ENCODE measurements at regions not wholly inside any gene's neighbourhood (a gene's known extent, or its start where the extent isn't known, plus 50 kb on each side); places are given as distances from the start of the nearest gene placed in this dataset.

GRCh38 chr18:40630496-40630895 is 1324.5 kb upstream of the PIK3C3 start:
- DNase-seq, result no peak
- Histone ChIP-seq H3K9me3 (no peaks in the 10 kb centered on the region), H3K4me3 (no peak overlapping the region), H3K27ac (no peak overlapping the region), H3K27me3 (no peaks in the 10 kb centered on the region), H3K4me1 (no peaks in the 10 kb centered on the region), H3K36me3 (no peaks in the 10 kb centered on the region)
- intact Hi-C loops (cut with DNase I; ENCODE audit: low total_unique reads), result no loop called here
- in situ Hi-C loops (cut with MboI; ENCODE audit: low pct_ligation_motif_present in 1 of 4, low pct_unique_long_range_greater_than_20kb in 1 of 4, low sequenced_read_pairs in 3 of 4), result no loop called here
- no peak for TF ChIP-seq EP300 (IDR thresholded peaks at IDR 0.05; ENCODE audit: low read depth)
- no peak for TF ChIP-seq POLR2AphosphoS5 (IDR thresholded peaks at IDR 0.05)
- no peak for TF ChIP-seq CTCF (IDR thresholded peaks at IDR 0.05)
- no peak for TF ChIP-seq POLR2A (IDR thresholded peaks at IDR 0.05)
- 76 to 100% methylated on average over 1 of the region's 1 CpG for WGBS, 2 donors (ENCODE audit: low coverage in 1 of 2)

DNA sequence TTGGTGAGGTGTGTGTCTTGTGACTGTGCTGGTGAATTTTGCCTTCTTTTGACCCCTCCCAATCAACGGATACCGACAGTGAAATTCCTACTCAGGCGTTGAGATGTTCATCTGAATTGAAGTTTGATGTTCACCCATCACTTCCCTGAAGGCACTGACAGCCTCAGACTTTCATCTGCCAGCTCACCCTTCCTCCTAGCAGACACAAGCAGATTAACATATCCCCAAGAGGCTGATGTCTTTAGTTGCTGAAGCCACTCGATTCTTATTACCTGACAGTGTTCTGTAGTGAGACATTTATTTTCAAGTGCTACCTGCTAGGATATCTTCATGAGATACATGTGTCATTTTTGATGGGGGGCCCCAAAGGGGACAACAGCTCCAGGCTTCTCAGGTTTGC is 1330.1 kb upstream of the PIK3C3 start:
- intact Hi-C loops (cut with DNase I; ENCODE audit: low total_unique reads) (no loop called here), in situ Hi-C loops (cut with MboI; ENCODE audit: low pct_ligation_motif_present in 1 of 4, low pct_unique_long_range_greater_than_20kb in 1 of 4, low sequenced_read_pairs in 3 of 4) (no loop called here)
- no peak for TF ChIP-seq POLR2A (IDR thresholded peaks at IDR 0.05)
- no peak for TF ChIP-seq POLR2AphosphoS5 (IDR thresholded peaks at IDR 0.05)
- TF ChIP-seq EP300 (IDR thresholded peaks at IDR 0.05; ENCODE audit: low read depth), result no peak
- no peak for TF ChIP-seq CTCF (IDR thresholded peaks at IDR 0.05)
- Histone ChIP-seq H3K27ac (no peak overlapping the region), H3K27me3 (no peaks in the 10 kb centered on the region), H3K4me1 (no peaks in the 10 kb centered on the region), H3K36me3 (no peaks in the 10 kb centered on the region), H3K4me3 (no peak overlapping the region), H3K9me3 (no peaks in the 10 kb centered on the region)
- no peak for DNase-seq
- 82 to 85% methylated on average over 4 of the region's 4 CpGs for WGBS, 2 donors (ENCODE audit: low coverage in 1 of 2)

DNA sequence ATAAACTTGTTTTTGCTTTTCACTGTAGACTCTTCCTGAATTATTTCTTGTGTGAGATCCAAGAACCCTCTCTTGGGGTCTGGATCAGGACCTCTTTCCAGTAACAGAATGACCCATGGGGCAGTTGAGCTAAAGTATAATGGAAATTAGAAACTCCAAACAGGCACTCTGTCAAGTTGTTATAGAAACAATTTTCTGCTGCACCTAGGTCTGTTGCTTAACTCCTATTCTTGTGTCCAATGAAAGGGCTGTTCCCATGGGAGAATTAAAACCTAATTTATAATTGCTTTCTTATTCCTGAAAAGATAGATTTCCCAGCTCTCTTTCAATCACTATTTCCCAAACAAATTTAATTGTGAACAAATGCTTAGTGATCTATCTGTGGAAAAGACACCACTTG is 1341.3 kb upstream of the PIK3C3 start:
- intact Hi-C loops (cut with DNase I; ENCODE audit: low total_unique reads), result no loop called here
- DNase-seq, result no peak
- in situ Hi-C loops (cut with MboI; ENCODE audit: low pct_ligation_motif_present in 1 of 4, low pct_unique_long_range_greater_than_20kb in 1 of 4, low sequenced_read_pairs in 3 of 4), result no loop called here
- H3K27me3 ChIP-seq, result no peaks in the 10 kb centered on the region
- no peak overlapping the region for H3K4me3 ChIP-seq
- TF ChIP-seq POLR2A (IDR thresholded peaks at IDR 0.05) (no peak), EP300 (IDR thresholded peaks at IDR 0.05; ENCODE audit: low read depth) (no peak), POLR2AphosphoS5 (IDR thresholded peaks at IDR 0.05) (no peak), CTCF (IDR thresholded peaks at IDR 0.05) (no peak)
- H3K4me1 ChIP-seq, result no peaks in the 10 kb centered on the region
- no peaks in the 10 kb centered on the region for H3K9me3 ChIP-seq
- H3K36me3 ChIP-seq, result no peaks in the 10 kb centered on the region
- no peak overlapping the region for H3K27ac ChIP-seq

DNA sequence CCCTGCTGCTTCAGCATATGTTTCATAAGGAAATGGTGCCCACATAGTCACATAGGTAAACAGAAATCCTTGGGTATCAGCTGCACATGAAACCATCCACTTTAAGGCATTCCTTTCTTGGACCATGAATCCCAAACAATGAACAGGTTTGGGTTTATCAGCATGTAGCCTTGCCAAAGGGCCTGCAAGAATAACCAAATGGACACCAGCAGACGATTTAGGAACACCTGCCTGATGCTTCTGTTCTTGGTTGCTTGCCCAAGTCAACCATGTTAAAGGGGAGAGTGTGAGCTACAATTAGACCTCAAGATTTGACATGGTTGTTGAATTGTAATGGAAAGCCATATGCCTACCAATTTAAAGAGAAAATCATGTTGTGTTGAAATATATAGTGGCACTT is 1342.7 kb upstream of the PIK3C3 start:
- intact Hi-C loops (cut with DNase I; ENCODE audit: low total_unique reads) (no loop called here), in situ Hi-C loops (cut with MboI; ENCODE audit: low pct_ligation_motif_present in 1 of 4, low pct_unique_long_range_greater_than_20kb in 1 of 4, low sequenced_read_pairs in 3 of 4) (no loop called here)
- H3K4me3 ChIP-seq, result no peak overlapping the region
- no peaks in the 10 kb centered on the region for H3K27me3 ChIP-seq
- no peaks in the 10 kb centered on the region for H3K9me3 ChIP-seq
- H3K27ac ChIP-seq, result no peak overlapping the region
- DNase-seq, result no peak
- no peak for TF ChIP-seq CTCF (IDR thresholded peaks at IDR 0.05)
- TF ChIP-seq POLR2A (IDR thresholded peaks at IDR 0.05), result no peak
- TF ChIP-seq POLR2AphosphoS5 (IDR thresholded peaks at IDR 0.05), result no peak
- no peak for TF ChIP-seq EP300 (IDR thresholded peaks at IDR 0.05; ENCODE audit: low read depth)
- WGBS, 2 donors (ENCODE audit: low coverage in 1 of 2), result 50 to 67% methylated on average over 1 of the region's 1 CpG
- H3K4me1 ChIP-seq, result no peaks in the 10 kb centered on the region
- no peaks in the 10 kb centered on the region for H3K36me3 ChIP-seq
